Fibroblast of mammary gland (primary cell): ENCODE measurements at regions not wholly inside any gene's neighbourhood (a gene's known extent, or its start where the extent isn't known, plus 50 kb on each side); places are given as distances from the start of the nearest gene placed in this dataset.
A peak's percentile ranks its signal among the peaks of the same experiment; 100 is the strongest.

Experiments
- DNase-seq: peaks from one replicate; pipeline ENCODE4 v3.0.0-alpha.2; 2010; ENCODE audit warnings: low read depth
- H3K4me3 ChIP-seq: 2 replicates; pipeline ENCODE4 v1.5.1; 2011; ENCODE audit warnings: low read depth, mild to moderate bottlenecking, low read length, moderate library complexity; ENCODE audit not compliant: control insufficient read depth
- CTCF ChIP-seq: conservative IDR thresholded peaks from 2 replicates; pipeline ENCODE4 v1.5.1; 2011; ENCODE audit warnings: low read depth, low read length, inconsistent platforms; ENCODE audit not compliant: control insufficient read depth, insufficient read depth

DNA sequence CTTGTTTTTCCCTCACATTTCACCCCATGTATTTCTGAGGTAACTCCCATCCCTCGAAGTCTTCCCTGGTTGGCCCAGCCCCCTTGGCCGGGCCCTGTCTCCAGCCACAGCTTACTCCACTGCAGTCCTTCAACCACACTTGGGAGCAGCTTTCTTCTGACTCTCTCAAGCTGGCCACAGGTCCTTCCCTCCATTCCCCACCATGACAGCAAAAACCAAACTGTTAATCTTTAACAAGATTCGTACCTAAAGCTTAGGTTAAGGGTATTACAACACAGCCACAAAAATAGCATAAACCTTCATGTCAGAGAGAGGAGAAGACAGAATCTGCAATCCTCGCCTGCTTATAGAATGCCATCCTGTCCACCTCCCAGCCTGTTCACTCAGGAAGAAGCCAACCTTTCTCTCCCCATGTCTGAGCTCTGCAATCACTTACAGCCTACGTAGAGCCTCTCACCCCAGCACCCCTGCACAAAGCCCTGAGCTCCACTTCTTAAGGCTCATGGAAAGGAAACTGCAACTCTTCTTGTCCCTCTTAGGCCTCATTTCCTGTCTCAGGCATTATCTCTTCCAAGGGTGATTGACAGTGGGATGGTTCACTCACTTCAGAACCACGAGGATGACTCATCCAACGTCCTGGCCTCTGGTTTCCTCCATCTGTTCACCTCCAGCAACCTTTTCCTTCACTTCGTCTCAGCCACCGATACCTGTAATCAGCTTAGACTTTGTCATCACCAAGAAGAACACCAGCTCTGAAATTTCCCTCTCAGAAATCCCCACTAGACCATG, 72.8 kb downstream of the CD2 start:
- TF ChIP-seq CTCF: no peak
- DNase-seq: peak; percentile 39

GRCh38 chr1:116827607-116828105, 73.4 kb downstream of the CD2 start:
- TF ChIP-seq CTCF: no peak
- H3K4me3 ChIP-seq: no peak overlapping the region
- no peak for DNase-seq

More for the DNA sequence above, 72.8 kb downstream of the CD2 start:
- no peak overlapping the region for H3K4me3 ChIP-seq

- DNase-seq: no peak
- no peak for TF ChIP-seq CTCF
- H3K4me3 ChIP-seq: no peak overlapping the region
These were observed 77.3 kb upstream of the PTGFRN start for GRCh38 chr1:116832308-116832931.

GRCh38 chr1:116832932-116833578, 76.7 kb upstream of the PTGFRN start:
- no peak for TF ChIP-seq CTCF
- DNase-seq: no peak

GRCh38 chr1:116833718-116834117, 76.0 kb upstream of the PTGFRN start:
- H3K4me3 ChIP-seq: no peak overlapping the region
- no peak for DNase-seq
- no peak for TF ChIP-seq CTCF

More at GRCh38 chr1:116832932-116833578, 76.7 kb upstream of the PTGFRN start:
- H3K4me3 ChIP-seq: no peak overlapping the region

DNA sequence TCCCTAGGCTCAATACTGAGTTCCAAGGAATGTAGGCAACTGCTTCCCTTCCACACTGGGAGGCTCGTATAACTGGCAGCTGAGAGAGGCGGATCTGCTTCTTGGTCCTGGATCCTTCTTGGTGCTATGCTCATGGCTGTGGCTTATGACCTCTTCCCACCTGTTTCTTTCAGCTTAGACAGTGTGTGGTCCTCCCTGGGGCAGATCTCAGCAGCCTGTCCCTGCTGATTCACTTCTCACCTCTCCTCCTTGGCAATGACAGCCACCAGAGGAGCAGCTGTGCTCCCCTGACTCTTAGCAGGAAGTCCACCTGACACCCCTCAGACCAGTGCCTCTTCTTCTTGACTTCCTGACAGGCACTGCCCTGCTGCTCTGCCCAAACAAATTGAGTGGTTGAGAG, 75.1 kb upstream of the PTGFRN start:
- no peak overlapping the region for H3K4me3 ChIP-seq
- no peak for TF ChIP-seq CTCF
- no peak for DNase-seq
